Nephron (organoid): ENCODE measurements at regions not wholly inside any gene's neighbourhood (a gene's known extent, or its start where the extent isn't known, plus 50 kb on each side); places are given as distances from the start of the nearest gene placed in this dataset.

Experiments
- H3K27ac Mint-ChIP-seq, 3 experiments: 2 replicates each; pipeline ENCODE4 v1.8.0; 2020; ENCODE audit warnings: mixed read lengths in 3 of 3, mild to moderate bottlenecking in 2 of 3, moderate library complexity in 1 of 3
- H3K27me3 Mint-ChIP-seq: 2 replicates; pipeline ENCODE4 v1.8.0; 2021; ENCODE audit warnings: low read depth, mild to moderate bottlenecking, moderate library complexity, mixed read lengths
- H3K36me3 Mint-ChIP-seq: 2 replicates; pipeline ENCODE4 v1.8.0; 2020; ENCODE audit warnings: low read depth, mixed read lengths
- H3K4me1 Mint-ChIP-seq: 2 replicates; pipeline ENCODE4 v1.8.0; 2020; ENCODE audit warnings: mixed read lengths
- H3K4me3 Mint-ChIP-seq, 3 experiments: 2 replicates each; pipeline ENCODE4 v1.8.0; 2020; ENCODE audit warnings: mild to moderate bottlenecking in 3 of 3, mixed read lengths in 3 of 3, moderate library complexity in 2 of 3
- H3K9me3 Mint-ChIP-seq: 2 replicates; pipeline ENCODE4 v1.8.0; 2020; ENCODE audit warnings: mixed read lengths
- TF ChIP-seq, protein P1 (sequence below), 3 experiments: fragments of 200-600 bp; sonication (generic); IDR thresholded peaks; one replicate each; pipeline ENCODE4 v1.5.0; 2021; ENCODE audit warnings: antibody characterized with exemption in 3 of 3; ENCODE audit not compliant: unreplicated experiment in 3 of 3

DNA sequence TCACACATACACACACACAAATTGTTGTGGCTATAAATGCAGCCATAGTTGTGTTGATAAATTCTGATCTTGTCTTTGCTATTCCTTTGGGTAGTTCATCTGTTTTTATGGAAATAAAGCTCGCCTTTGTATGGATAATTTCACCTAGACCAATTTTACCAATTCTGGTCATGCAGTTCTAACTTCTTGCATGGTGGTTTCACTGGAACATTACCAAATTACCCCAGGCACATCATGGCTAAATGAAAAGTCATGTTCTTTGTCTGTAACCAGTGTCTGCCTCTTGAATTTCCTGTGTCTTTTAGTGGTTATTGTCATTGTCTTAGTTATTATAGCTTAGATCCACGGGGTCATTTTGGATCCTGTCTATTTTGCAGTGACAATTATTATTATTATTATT is 50.3 kb upstream of the TMC1 start:
- no peaks in the 10 kb centered on the region for H3K9me3 Mint-ChIP-seq
- no peak overlapping the region for H3K27ac Mint-ChIP-seq
- no peaks in the 10 kb centered on the region for H3K36me3 Mint-ChIP-seq
- H3K27me3 Mint-ChIP-seq: no peaks in the 10 kb centered on the region
- no peak overlapping the region for H3K4me3 Mint-ChIP-seq
- TF ChIP-seq, protein P1, sequence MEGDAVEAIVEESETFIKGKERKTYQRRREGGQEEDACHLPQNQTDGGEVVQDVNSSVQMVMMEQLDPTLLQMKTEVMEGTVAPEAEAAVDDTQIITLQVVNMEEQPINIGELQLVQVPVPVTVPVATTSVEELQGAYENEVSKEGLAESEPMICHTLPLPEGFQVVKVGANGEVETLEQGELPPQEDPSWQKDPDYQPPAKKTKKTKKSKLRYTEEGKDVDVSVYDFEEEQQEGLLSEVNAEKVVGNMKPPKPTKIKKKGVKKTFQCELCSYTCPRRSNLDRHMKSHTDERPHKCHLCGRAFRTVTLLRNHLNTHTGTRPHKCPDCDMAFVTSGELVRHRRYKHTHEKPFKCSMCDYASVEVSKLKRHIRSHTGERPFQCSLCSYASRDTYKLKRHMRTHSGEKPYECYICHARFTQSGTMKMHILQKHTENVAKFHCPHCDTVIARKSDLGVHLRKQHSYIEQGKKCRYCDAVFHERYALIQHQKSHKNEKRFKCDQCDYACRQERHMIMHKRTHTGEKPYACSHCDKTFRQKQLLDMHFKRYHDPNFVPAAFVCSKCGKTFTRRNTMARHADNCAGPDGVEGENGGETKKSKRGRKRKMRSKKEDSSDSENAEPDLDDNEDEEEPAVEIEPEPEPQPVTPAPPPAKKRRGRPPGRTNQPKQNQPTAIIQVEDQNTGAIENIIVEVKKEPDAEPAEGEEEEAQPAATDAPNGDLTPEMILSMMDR (IDR thresholded peaks at IDR 0.05; ENCODE audit: unreplicated experiment in 3 of 3): no peak
- H3K4me1 Mint-ChIP-seq: peaks cover 10% of the 10 kb centered on the region

DNA sequence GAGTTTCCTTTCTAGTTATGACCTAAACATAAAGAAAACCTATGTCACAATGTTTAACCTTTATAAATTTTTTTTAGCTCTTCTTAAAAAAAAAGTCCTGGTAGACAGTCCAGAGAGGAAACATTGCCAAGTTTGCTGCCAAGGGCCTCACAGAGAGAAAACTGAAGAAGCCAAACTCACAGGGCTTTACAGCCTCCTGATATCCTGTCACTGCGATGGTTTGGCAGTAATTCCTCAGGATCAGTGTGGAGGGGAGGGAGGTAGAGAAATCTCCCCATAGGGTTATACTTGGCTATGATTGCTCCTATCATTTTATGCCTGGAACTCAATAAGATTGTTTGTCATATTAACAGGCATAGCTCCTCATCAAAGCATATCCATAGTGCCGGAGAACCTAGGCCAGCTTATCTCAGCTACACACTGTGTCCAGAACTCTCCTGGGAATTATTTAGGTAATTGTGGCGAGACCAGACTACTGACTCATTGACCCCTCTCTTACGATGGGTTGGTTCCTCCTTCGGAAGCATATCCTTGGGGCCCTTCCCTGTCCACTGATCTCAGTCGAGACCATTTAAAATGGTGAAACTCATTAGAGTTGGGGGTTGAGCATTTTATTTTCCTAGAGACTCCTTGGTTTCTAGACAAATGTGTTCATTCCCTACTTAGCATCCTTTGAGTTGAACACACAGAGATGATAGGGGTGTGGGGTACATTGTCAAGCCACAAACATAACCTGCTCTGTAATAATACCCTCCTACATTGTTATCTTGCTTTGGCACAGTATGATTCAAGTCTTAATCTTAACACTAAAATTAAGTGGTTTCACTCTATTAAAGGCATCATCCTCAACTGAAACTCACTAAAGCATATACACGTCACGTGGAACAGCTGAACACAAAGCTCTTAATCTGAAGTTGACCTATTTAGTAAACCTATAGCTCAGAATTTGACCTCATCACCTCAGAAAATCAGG is 53.4 kb upstream of the TMC1 start:
- Mint-ChIP-seq H3K27ac (peak overlapping the region in 1 of 3 experiments; percentile 43), H3K4me1 (peaks cover 27% of the 10 kb centered on the region), H3K27me3 (no peaks in the 10 kb centered on the region), H3K9me3 (no peaks in the 10 kb centered on the region), H3K4me3 (no peak overlapping the region), H3K36me3 (no peaks in the 10 kb centered on the region)
- TF ChIP-seq, protein P1 (IDR thresholded peaks at IDR 0.05; ENCODE audit: unreplicated experiment in 3 of 3): no peak

DNA sequence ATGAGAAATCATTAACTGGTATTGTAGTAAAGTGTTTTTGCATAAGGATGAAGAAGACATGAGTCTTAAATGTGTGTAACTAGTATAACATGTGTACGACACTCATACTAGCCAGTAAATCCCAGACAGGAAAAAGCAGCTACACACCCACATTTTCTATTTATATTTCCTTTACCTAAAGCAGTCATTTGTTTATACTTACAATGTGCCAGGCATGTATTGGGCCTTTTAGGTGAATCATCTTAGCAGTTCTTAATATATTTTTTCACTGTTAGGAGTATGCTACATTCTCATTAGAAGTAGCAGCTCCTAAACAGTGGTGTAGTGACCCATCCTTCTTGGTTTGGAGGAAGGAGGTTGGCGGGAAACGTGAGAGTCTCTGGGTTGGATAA is 55.8 kb upstream of the TMC1 start:
- TF ChIP-seq, protein P1 (IDR thresholded peaks at IDR 0.05; ENCODE audit: unreplicated experiment in 3 of 3): no peak
- Mint-ChIP-seq H3K27ac (peak overlapping the region in 1 of 3 experiments; percentile 2), H3K9me3 (no peaks in the 10 kb centered on the region), H3K27me3 (no peaks in the 10 kb centered on the region), H3K36me3 (no peaks in the 10 kb centered on the region), H3K4me1 (peaks cover 46% of the 10 kb centered on the region), H3K4me3 (no peak overlapping the region)

DNA sequence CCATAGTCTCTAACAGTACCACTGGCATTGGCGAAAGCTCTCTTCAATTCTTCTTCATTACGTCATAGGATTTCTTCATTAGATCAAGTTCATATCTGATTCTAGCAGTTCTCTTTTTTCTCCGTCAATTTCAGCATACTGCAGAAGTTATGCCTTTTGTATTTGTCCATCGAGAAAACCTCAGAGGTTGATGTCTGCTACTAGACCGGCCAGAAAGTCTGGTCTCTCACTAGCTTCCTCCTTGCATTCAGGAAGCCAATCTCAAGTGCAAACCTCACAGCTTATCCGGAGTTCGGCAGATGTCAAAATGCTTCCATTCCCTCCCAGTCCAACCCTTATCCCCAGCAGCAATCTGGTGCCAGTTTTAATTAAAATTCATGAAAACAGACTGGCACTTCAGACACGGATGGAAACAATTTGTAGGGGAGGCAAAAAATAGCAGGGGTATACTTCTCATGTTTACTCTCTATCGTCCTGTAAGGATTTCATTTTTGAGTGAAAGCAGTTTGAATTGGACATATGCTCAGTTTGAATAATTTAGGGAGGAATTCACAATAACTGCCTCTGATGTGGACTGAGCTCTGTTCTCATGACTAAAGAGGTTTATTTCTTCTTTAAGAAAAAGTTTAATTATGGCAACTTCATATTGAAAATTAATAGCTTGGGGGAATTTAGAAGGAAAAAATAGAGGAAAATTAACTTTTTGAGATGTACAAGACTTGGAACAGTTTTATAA is 56.4 kb upstream of the TMC1 start:
- Mint-ChIP-seq H3K36me3 (no peaks in the 10 kb centered on the region), H3K27ac (peak overlapping the region; percentile 2 to 20 (median 11)), H3K4me1 (peaks cover 48% of the 10 kb centered on the region), H3K9me3 (no peaks in the 10 kb centered on the region), H3K27me3 (no peaks in the 10 kb centered on the region), H3K4me3 (no peak overlapping the region)
- TF ChIP-seq, protein P1 (IDR thresholded peaks at IDR 0.05; ENCODE audit: unreplicated experiment in 3 of 3): no peak

DNA sequence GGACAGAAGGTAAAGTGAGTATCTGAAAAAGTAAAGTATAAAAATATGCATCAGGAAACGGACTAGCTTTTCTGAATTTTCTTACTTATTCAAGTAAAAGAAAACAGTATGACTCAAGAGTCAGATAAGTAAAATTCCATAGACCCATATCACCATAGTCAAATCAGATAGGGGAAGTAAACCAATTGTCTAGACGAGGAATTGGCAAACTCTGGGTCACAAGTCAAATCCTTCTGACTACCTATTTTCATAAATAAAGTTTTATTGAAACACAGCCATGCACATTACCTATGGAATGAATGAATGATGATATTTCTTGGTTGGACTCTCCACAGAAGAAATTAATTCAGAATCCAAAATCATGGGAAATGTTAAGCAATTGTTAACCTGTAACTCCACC is 59.1 kb upstream of the TMC1 start:
- H3K9me3 Mint-ChIP-seq: no peaks in the 10 kb centered on the region
- H3K27me3 Mint-ChIP-seq: no peaks in the 10 kb centered on the region
- H3K36me3 Mint-ChIP-seq: no peaks in the 10 kb centered on the region
- no peak overlapping the region for H3K4me3 Mint-ChIP-seq
- TF ChIP-seq, protein P1 (IDR thresholded peaks at IDR 0.05; ENCODE audit: unreplicated experiment in 3 of 3): no peak
- peak overlapping the region; percentile 8 to 83 (median 47) for H3K27ac Mint-ChIP-seq
- peaks cover 49% of the 10 kb centered on the region for H3K4me1 Mint-ChIP-seq
